Activated CD8-positive, alpha-beta memory T cell treated with anti-CD3 and anti-CD28 coated beads for 48 hours (primary cell): ENCODE measurements at regions not wholly inside any gene's neighbourhood (a gene's known extent, or its start where the extent isn't known, plus 50 kb on each side); places are given as distances from the start of the nearest gene placed in this dataset.
"Not testable (repeated sequence)": the region's sequence is repeated elsewhere in the genome, so short reads cannot be mapped to it uniquely, and the experiment has no call there.

Source experiments
- DNase-seq, 3 experiments: peaks; one replicate each; pipeline ENCODE4 v3.0.0-alpha.2; 2020; ENCODE audit warnings: low read depth in 2 of 3, low spot score in 2 of 3

- no peak for DNase-seq
These were observed 51.4 kb upstream of the S1PR1 start for GRCh38 chr1:101185421-101185820.

DNA sequence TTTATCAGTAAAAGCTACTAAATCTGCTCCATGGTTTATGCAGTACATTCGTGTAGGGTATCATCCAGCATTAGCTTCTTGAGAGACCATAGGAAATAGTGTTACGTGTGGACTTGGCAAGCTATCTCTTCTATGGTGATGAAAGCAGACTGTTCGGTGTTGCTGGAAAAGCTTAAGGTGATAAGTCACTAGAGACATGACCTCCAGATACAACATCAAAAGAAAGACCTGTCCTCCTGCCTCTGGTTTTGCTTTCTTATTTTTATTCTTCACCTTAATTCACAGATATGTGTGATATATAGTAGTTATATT is 53.5 kb upstream of the S1PR1 start:
- no peak for DNase-seq

DNA sequence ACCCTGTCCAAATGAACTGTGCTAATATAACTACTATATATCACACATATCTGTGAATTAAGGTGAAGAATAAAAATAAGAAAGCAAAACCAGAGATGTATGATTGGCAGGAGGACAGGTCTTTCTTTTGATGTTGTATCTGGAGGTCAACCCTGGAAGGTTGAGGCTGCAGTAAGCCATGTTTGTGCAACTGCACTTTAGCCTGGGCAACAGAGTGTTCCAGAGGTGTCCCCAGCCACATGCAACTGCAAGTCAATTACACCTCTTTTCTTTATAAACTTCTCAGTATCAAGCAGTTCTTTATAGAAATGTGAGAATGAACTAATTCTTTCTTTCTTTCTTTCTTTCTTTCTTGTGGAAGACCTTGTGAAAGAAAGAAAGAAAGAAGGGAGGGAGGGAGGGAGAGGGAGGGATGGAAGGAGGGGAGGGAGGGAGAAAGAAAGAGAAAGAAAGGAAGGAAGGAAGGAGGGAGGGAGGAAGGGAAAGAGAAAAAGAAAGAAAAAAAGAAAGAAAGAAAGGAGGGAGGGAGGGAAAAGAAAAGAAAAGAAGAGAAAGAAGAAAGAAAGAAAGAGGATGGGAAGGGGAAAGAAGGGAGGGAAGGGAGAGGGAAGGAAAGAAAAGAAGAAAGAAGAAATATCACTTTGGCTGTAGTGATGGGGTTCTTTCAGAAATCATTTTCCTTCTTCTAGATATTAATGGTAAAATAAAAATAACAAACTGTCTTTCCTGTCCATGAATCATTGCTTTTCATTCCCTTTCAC is 54.0 kb upstream of the S1PR1 start:
- DNase-seq = no peak

DNA sequence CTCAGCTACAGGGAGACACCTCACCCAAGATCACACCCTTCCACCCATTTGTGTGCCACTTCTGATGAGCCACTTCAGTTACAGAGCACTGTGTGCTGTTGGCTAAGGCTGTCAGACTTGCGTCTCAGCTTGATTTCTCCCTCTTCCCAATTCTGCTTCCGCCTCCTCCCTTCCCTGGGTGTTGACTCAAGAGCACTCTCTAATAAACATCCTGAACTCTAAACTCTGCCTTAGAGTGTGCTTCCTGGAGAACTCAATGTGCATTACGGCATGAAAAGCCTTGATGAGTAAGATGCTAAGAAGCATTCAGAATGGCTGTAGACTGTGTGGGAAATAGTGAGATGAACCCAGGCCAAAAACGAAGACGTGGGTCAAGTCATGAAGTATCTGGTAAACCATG is 54.9 kb upstream of the S1PR1 start:
- no peak for DNase-seq

GRCh38 chr1:101178688-101179491 is 57.9 kb upstream of the S1PR1 start:
- no peak for DNase-seq

- no peak for DNase-seq
These were observed 58.5 kb upstream of the S1PR1 start for GRCh38 chr1:101178341-101178687.

DNA sequence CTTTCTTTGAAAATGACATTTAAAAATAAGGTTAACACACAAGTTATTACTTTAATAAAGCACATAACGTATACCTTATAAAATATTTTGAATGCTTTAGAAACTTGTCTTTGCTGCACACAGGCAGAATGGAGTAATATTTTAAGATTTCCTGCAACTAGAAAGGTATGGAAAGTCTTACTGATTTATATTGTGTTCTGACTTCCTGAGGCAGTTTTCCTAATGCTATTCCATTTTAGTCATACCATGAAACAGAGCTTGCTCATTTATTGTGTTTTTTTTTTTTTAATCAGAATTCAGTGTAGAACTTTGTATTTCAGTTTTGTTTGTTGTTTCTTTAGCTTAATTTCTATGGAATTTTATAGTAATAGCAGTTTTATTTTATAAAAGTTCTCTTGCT is 60.9 kb upstream of the S1PR1 start:
- no peak for DNase-seq

DNA sequence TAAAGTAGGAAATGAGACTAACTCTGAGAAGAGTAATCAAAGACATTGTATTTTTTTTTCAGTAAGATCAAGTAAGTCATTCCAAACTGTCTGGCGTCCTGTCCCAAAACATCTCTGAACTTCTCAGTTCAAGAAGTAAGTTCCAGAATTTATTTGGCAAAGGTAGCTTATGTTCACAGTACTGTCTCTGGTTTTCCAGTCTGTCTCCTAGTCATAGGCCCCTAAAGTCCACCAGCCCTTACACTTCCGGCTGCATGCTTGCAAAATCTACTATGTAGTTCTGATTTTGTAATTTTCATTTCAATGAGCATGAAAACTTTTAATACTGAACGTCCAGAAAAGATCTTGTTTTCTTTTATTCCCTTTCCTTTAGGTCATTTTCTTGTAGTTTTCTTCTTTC is 61.4 kb upstream of the S1PR1 start:
- no peak for DNase-seq

DNA sequence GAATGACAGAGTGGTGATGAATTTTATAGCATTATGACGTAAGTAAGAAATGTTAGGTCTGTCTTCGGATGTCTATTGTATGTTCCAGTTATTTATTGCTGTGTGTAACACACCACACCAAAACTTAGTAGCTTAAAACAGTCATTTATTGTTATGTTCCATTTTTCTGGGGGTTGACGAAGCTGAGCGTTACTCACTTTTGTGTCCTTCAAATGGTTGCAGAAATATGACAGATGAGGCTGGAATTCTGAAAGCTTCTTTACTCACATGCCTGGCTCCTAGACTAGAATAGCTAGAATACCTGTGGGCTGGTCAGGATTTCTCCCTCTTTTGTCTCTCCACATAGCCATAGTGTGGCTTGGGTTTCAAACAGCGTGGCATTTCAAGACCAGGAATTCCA is 62.1 kb upstream of the S1PR1 start:
- no peak for DNase-seq

DNA sequence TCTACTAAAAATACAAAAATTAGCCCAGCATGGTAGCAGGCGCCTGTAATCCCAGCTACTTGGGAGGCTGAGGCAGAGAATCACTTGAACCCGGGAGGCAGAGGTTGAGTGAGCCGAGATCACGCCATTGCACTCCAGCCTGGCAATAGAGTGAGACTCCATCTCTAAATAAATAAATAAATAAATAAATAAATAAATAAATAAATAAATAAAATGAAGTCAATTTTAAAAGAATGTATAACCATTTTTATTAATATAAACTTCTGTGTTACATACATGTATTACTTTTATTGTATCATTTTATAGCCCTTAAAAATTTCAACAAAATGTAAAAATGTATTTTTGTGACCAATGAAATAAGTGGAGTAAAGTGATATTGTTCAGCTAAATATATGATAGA is 62.5 kb upstream of the S1PR1 start:
- not testable (repeated sequence) for DNase-seq

DNA sequence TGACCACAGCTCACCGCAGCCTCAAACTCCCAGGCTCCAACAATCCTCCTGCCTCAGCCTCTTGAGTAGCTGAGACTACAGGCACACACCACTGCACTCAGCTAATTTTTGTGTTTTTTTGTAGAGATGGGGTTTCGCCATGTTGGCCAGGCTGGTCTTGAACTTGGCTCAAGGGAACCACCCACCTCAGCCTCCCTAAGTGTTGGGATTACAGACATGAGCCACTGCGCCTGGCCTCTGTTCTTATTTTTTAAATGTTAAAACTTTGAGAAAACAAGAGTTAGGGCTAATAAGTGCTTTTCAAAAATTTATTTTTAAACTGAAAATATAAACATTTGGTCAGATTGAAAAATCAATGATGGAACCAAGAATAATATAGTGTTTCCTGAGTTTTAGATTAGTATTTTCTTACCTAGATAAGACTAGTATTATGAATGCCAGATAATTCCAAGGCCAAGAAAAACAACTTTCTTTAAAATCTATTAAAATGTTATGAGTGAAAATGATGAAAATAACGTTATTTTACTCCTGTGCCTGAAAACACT is 66.2 kb upstream of the S1PR1 start:
- DNase-seq = no peak

- DNase-seq = no peak
These were observed 68.9 kb upstream of the S1PR1 start for GRCh38 chr1:101167891-101168290.

GRCh38 chr1:101166583-101167120 is 70.2 kb upstream of the S1PR1 start:
- no peak for DNase-seq

DNA sequence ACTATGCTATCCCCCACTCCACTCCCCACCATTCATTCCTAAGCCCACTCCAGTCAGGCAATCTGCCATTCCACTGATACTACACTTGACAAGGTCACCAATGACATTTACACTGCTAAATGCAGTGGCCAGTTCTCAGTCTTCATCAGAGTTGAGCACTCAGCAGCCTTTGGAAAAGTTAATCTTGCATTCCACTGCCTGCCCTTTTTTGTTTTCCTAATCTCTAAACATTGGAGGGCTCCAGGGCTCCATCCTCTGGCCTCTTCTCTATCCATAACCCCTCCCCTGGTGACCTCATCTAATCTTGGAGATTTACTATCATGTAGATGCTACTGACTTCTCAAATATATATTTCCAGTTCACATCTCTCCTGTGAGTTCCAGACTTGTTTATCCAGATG is 70.9 kb upstream of the S1PR1 start:
- no peak for DNase-seq

- DNase-seq = no peak
These were observed 71.3 kb upstream of the S1PR1 start for GRCh38 chr1:101165532-101165931.

DNA sequence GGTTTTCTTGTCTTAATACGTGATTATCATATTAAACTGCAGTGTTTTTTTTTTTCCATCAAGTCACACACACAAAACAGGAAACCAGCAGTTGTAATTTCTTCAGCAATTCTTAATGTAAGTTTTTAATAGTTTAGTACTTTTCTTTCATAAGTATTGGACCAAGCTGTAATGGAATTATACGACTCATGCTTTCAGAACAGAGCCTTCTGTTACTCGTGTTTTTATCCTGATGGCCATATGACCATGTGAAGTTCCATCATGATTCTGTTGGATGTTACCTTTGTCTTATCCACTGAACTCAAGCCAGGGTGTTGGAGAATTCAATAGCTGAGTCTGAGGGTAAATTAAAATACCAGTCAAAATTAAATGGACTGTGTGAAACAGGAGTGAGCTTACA is 72.0 kb upstream of the S1PR1 start:
- no peak for DNase-seq

DNA sequence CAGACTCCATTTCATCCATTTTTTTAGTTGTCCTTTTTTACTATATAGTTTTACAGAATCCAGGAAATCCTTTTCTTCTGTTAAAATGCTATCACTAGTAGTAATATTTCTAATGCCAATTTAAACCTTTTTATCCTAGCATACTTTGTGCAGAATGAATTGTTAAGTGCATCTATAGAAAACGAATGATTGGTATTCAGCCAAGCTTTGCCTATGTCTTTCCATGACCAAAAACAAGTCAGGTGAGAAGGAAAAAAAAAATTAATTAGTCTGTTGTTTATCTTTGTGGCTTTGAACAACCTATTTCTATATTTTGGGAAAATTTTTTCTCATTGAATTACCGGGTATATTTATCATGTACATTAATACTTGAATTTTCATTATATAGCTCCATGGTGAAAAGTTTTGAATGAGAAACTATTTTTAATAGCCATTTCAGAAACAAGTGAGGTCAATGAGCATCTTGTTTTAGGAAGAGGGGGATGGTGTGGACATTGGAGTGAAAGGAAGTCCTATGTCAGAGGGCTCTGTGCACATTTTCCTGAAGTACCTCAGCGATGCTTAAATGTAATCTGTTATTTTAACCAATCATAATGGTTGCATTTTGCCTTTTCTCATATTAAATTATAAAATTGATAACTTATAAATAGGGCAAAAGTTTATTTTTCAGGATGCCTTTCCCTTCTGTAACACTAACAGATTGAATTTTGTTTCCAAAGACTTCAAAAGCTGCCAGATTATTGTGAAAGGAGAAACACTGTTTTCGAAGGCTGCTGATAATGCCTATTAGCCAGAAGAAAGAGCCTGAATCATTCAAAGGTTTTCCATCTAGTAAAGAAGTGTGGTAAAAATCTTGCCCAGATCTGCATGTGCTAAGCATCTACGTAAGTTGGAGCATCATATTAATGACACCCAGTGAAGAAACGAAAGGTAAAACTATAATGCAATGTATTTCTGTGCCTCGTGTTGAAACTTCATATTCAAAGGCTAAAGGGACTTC is 73.8 kb upstream of the S1PR1 start:
- no peak for DNase-seq

DNA sequence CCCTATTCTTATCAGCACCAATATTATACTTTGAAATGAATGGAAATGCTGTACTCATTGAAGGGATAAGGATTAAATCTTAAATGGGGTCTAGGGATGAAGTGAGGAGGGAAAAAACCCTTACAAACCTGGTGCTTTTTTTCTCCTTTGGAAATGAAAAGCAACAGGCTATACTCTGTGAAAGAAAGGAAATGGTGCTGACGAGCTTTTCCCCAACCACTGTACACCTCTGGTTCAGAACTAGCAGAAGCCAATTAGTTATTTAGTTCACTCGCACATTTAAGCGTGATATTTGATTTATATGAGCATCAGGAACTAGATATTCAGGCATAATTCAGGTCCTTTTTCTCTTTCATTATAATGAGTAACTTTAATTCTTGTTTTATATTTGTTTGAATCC is 74.5 kb upstream of the S1PR1 start:
- DNase-seq = no peak

DNA sequence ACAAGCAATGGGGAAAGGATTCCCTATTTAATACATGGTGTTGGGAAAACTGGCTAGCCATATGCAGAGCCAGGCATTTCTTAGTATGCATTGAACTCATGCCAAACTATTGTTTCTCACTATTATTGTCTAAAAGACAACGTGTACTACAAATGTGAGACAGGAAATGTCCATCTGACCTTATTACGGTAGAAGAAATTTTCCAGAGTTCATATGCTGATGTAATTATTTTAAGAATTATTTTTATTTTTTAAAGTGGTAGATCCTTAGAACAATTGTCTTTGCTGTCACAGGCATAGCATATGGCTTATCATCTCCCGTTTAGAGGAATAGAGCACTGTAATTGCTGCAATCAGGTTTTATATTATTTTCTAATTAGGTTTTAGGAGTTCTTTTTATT is 75.2 kb upstream of the S1PR1 start:
- DNase-seq = no peak

GRCh38 chr1:101158424-101158823 is 78.4 kb upstream of the S1PR1 start:
- DNase-seq = no peak

DNA sequence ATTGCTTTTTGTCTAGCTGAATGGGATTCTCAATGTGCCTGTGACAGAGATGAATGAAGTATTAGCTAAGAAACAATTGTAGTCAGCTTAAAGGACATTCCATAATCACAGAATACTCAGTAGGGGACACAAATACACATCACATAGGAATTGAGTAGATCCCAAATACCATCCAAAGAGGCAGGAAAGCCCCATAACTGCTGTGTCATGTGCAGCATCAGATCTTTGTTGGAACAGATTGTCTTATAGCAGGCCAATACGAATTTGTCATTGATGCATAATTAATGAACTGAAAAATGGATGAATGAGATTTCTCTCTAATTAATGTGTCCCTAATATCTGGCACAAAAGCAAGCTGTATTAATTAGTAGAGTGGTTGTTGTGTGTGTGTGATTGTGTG is 82.3 kb upstream of the S1PR1 start:
- no peak for DNase-seq
